MM.1S (cell line): ENCODE measurements at regions not wholly inside any gene's neighbourhood (a gene's known extent, or its start where the extent isn't known, plus 50 kb on each side); places are given as distances from the start of the nearest gene placed in this dataset.

Experiments
- EZH2 ChIP-seq: fragments of 300-600 bp; sonication (generic); optimal IDR thresholded peaks from 2 replicates; pipeline ENCODE3; 2017; ENCODE audit warnings: low read depth, mild to moderate bottlenecking, antibody characterized with exemption, low read length, mixed read lengths
- EZH2phosphoT487 ChIP-seq: fragments of 300-600 bp; sonication (generic); IDR thresholded peaks from 2 replicates; pipeline ENCODE4 v1.6.1; 2018; ENCODE audit warnings: antibody characterized with exemption, low read length
- TF ChIP-seq, protein P1 (sequence below): fragments of 300-600 bp; sonication (generic); IDR thresholded peaks from 2 replicates; pipeline ENCODE4 v1.5.1; 2016; ENCODE audit warnings: antibody characterized with exemption, low read length, mixed read lengths

GRCh38 chr20:55010761-55011160 is 535.4 kb downstream of the DOK5 start:
- TF ChIP-seq EZH2 (no peak), EZH2phosphoT487 (no peak)
- TF ChIP-seq, protein P1, sequence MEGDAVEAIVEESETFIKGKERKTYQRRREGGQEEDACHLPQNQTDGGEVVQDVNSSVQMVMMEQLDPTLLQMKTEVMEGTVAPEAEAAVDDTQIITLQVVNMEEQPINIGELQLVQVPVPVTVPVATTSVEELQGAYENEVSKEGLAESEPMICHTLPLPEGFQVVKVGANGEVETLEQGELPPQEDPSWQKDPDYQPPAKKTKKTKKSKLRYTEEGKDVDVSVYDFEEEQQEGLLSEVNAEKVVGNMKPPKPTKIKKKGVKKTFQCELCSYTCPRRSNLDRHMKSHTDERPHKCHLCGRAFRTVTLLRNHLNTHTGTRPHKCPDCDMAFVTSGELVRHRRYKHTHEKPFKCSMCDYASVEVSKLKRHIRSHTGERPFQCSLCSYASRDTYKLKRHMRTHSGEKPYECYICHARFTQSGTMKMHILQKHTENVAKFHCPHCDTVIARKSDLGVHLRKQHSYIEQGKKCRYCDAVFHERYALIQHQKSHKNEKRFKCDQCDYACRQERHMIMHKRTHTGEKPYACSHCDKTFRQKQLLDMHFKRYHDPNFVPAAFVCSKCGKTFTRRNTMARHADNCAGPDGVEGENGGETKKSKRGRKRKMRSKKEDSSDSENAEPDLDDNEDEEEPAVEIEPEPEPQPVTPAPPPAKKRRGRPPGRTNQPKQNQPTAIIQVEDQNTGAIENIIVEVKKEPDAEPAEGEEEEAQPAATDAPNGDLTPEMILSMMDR: no peak
